B cell (primary cell): ENCODE measurements at regions not wholly inside any gene's neighbourhood (a gene's known extent, or its start where the extent isn't known, plus 50 kb on each side); places are given as distances from the start of the nearest gene placed in this dataset.

Experiments
- ATAC-seq: fragments of 200-7000 bp; cut with Tn5 transposase; one replicate; pipeline ENCODE4 v1.10.0; 2021; ENCODE audit warnings: low read depth, mild to moderate bottlenecking, moderate number of reproducible peaks, moderate library complexity
- CTCF ChIA-PET: fragments of 350-600 bp; sonication (Branson Sonifier 250); formaldehyde crosslinking; loops from one replicate; lab custom pipeline; 2021; ENCODE audit warnings: antibody characterized with exemption, inconsistent platforms; lab: Charles Lee
- POLR2A ChIA-PET: fragments of 350-600 bp; sonication (Branson Sonifier 250); formaldehyde crosslinking; loops from one replicate; lab custom pipeline; 2021; ENCODE audit warnings: antibody characterized with exemption; lab: Charles Lee
- DNase-seq: peaks from one replicate; pipeline ENCODE4 v3.0.0; 2013
- H2AFZ ChIP-seq: 2 replicates; pipeline ENCODE4 v1.6.1; 2012; ENCODE audit warnings: mild to moderate bottlenecking, low read depth, low read length; ENCODE audit not compliant: insufficient read depth, poor library complexity, severe bottlenecking
- H3K27ac ChIP-seq, 2 donors: 1 replicate in 1 of 2; 2 replicates in 1 of 2; pipeline ENCODE4 v1.5.1; 2012 to 2013; ENCODE audit warnings: low read length in 2 of 2, mild to moderate bottlenecking in 2 of 2, moderate library complexity in 1 of 2
- H3K27me3 ChIP-seq, 4 experiments: fragments of 200-600 bp in 1 of 4; sonication (generic) in 1 of 4; replicated peaks in 1 of 4; 1 replicate in 2 of 4; 2 replicates in 2 of 4; pipeline versions ENCODE4 v1.6.1 to v1.7.0; 2013 to 2016; ENCODE audit warnings: low read length in 3 of 4, mild to moderate bottlenecking in 2 of 4, mixed read lengths in 1 of 4, moderate library complexity in 1 of 4; ENCODE audit not compliant: insufficient read depth in 4 of 4, control insufficient read depth in 3 of 4; ENCODE audit errors: control extremely low read depth in 1 of 4
- H3K36me3 ChIP-seq, 2 experiments: replicated peaks in 1 of 2; 1 replicate in 1 of 2; 2 replicates in 1 of 2; pipeline versions ENCODE4 v1.6.1 to v1.7.1; 2013; ENCODE audit warnings: low read length in 1 of 2; ENCODE audit not compliant: insufficient read depth in 2 of 2, control insufficient read depth in 1 of 2; ENCODE audit errors: control extremely low read depth in 1 of 2, extremely low read depth in 1 of 2
- H3K4me1 ChIP-seq, 2 donors: fragments of 200-600 bp in 1 of 2; sonication (generic) in 1 of 2; 1 replicate in 1 of 2; 2 replicates in 1 of 2; pipeline versions ENCODE4 v1.5.1 to v1.6.1; 2013 to 2017; ENCODE audit warnings: low read length in 2 of 2; ENCODE audit not compliant: control insufficient read depth in 2 of 2, insufficient read depth in 2 of 2
- H3K4me2 ChIP-seq: replicated peaks from 2 replicates; pipeline ENCODE3; 2012; ENCODE audit warnings: mild to moderate bottlenecking, low read depth, low read length; ENCODE audit not compliant: poor library complexity, severe bottlenecking
- H3K4me3 ChIP-seq, 5 experiments: fragments of 200-600 bp in 1 of 5; sonication (generic) in 1 of 5; 1 replicate in 3 of 5; 2 replicates in 2 of 5; pipeline versions ENCODE4 v1.5.1 to v1.7.0; 2011 to 2016; ENCODE audit warnings: low read length in 4 of 5, mild to moderate bottlenecking in 4 of 5, low read depth in 2 of 5, control low read depth in 1 of 5, moderate library complexity in 1 of 5; ENCODE audit not compliant: insufficient read depth in 1 of 5; ENCODE audit errors: control extremely low read depth in 1 of 5, extremely low read depth in 1 of 5
- H3K79me2 ChIP-seq: fragments of 200-600 bp; sonication (generic); one replicate; pipeline ENCODE4 v1.6.0; 2016; ENCODE audit warnings: low read length; ENCODE audit not compliant: control insufficient read depth, insufficient read depth
- H3K9ac ChIP-seq: fragments of 200-600 bp; sonication (generic); 2 replicates; pipeline ENCODE4 v1.6.1; 2017; ENCODE audit warnings: mild to moderate bottlenecking, low read length, moderate library complexity
- H3K9me3 ChIP-seq, 3 donors: one replicate each; pipeline versions ENCODE4 v1.6.1 to v1.7.1; 2013; ENCODE audit warnings: low read length in 2 of 3; ENCODE audit not compliant: control insufficient read depth in 2 of 3, insufficient read depth in 1 of 3; ENCODE audit errors: control extremely low read depth in 1 of 3
- H4K20me1 ChIP-seq: 2 replicates; pipeline ENCODE4 v1.6.0; 2012; ENCODE audit warnings: mild to moderate bottlenecking, low read length; ENCODE audit not compliant: insufficient read depth, control insufficient read depth, poor library complexity, severe bottlenecking
- H3K27ac Mint-ChIP-seq: one replicate; pipeline ENCODE4 v1.8.0; 2021; ENCODE audit warnings: mixed read lengths
- H3K27me3 Mint-ChIP-seq: one replicate; pipeline ENCODE4 v1.8.0; 2021; ENCODE audit warnings: mixed read lengths
- H3K4me1 Mint-ChIP-seq: one replicate; pipeline ENCODE4 v1.8.0; 2021; ENCODE audit warnings: mixed read lengths
- H3K4me3 Mint-ChIP-seq: one replicate; pipeline ENCODE4 v1.8.0; 2021; ENCODE audit warnings: mixed read lengths
- H3K9me3 Mint-ChIP-seq: one replicate; pipeline ENCODE4 v1.8.0; 2022; ENCODE audit warnings: mixed read lengths; ENCODE audit not compliant: insufficient read depth
- EZH2 ChIP-seq: IDR thresholded peaks from 2 replicates; pipeline ENCODE4 v1.6.1; 2012; ENCODE audit warnings: borderline replicate concordance, low read depth, mild to moderate bottlenecking, moderate library complexity, low read length; ENCODE audit not compliant: insufficient read depth, poor library complexity, severe bottlenecking
- WGBS: methylation state at CpG from one replicate; pipeline ENCODE4 v1.1.5; 2013; ENCODE audit warnings: missing lambda C conversion rate; ENCODE audit not compliant: insufficient coverage; 5-methylcytosine and 5-hydroxymethylcytosine counted together
- intact Hi-C: fragments of 100-400 bp; cut with micrococcal nuclease; formaldehyde crosslinking; loops from one replicate; pipeline ENCODE4 v1.10.0; 2022
- TF ChIP-seq, protein P1 (sequence below): fragments of 200-600 bp; IDR thresholded peaks from one replicate; pipeline ENCODE4 v1.8.0; 2022; ENCODE audit warnings: antibody characterized with exemption, mild to moderate bottlenecking

GRCh38 chr20:57824909-57825308 is 115.1 kb upstream of the PMEPA1 start:
- H3K4me1 ChIP-seq, result no peaks in the 10 kb centered on the region
- no peaks in the 10 kb centered on the region for H3K4me1 Mint-ChIP-seq
- no peak for ATAC-seq
- intact Hi-C loops, result no loop called here
- H3K27ac Mint-ChIP-seq, result no peak overlapping the region
- no peaks in the 10 kb centered on the region for H3K79me2 ChIP-seq
- DNase-seq, result no peak
- H3K4me3 Mint-ChIP-seq, result no peak overlapping the region
- no peaks in the 10 kb centered on the region for H3K9me3 Mint-ChIP-seq
- H3K27ac ChIP-seq, result no peak overlapping the region
- H2AFZ ChIP-seq, result no peak overlapping the region
- H3K9ac ChIP-seq, result no peak overlapping the region
- no peak overlapping the region for H3K4me2 ChIP-seq
- no peaks in the 10 kb centered on the region for H4K20me1 ChIP-seq
- CTCF ChIA-PET, result no interaction called here
- H3K4me3 ChIP-seq, result no peak overlapping the region
- no peaks in the 10 kb centered on the region for H3K9me3 ChIP-seq
- H3K27me3 ChIP-seq, result peaks cover 0 to 5% (median 2%) of the 10 kb centered on the region in 4 experiments
- 94% methylated on average over 3 of the region's 6 CpGs for WGBS
- POLR2A ChIA-PET, result no interaction called here
- TF ChIP-seq, protein P1, sequence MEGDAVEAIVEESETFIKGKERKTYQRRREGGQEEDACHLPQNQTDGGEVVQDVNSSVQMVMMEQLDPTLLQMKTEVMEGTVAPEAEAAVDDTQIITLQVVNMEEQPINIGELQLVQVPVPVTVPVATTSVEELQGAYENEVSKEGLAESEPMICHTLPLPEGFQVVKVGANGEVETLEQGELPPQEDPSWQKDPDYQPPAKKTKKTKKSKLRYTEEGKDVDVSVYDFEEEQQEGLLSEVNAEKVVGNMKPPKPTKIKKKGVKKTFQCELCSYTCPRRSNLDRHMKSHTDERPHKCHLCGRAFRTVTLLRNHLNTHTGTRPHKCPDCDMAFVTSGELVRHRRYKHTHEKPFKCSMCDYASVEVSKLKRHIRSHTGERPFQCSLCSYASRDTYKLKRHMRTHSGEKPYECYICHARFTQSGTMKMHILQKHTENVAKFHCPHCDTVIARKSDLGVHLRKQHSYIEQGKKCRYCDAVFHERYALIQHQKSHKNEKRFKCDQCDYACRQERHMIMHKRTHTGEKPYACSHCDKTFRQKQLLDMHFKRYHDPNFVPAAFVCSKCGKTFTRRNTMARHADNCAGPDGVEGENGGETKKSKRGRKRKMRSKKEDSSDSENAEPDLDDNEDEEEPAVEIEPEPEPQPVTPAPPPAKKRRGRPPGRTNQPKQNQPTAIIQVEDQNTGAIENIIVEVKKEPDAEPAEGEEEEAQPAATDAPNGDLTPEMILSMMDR, result no peak
- TF ChIP-seq EZH2, result no peak
- H3K36me3 ChIP-seq, result no peaks in the 10 kb centered on the region
- H3K27me3 Mint-ChIP-seq, result peaks cover 25% of the 10 kb centered on the region

DNA sequence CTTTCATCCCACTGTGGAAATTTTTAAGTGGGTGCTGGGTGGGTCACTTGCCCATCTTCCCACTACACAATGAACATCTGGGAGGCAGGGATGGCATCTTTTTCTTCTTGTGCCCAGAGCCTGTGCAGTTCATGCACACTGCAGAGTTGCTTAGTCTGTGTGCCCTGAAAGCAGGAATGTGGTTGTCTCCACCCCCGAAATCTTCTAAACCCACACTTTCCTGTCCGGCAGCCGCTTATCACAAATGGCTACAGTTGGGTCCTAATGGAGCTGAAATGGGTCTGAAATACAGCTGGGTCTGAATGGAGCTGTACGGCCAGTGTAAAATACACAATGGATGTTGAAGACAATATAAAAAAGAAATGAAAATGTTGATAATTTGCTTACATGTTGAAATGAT is 112.1 kb upstream of the PMEPA1 start:
- TF ChIP-seq, protein P1, result no peak
- no peak for TF ChIP-seq EZH2
- no peak overlapping the region for H3K4me3 Mint-ChIP-seq
- H3K27me3 Mint-ChIP-seq, result peaks cover 43% of the 10 kb centered on the region
- no CpG with 5 or more reads among the region's 4 CpGs for WGBS
- ChIA-PET CTCF (no interaction called here), POLR2A (no interaction called here)
- Histone ChIP-seq H2AFZ (no peak overlapping the region), H3K9ac (no peak overlapping the region), H4K20me1 (no peaks in the 10 kb centered on the region), H3K36me3 (no peaks in the 10 kb centered on the region), H3K79me2 (no peaks in the 10 kb centered on the region), H3K27ac (no peak overlapping the region), H3K4me2 (no peak overlapping the region), H3K4me1 (no peaks in the 10 kb centered on the region), H3K27me3 (peaks cover 0 to 9% (median 4%) of the 10 kb centered on the region in 4 experiments), H3K4me3 (no peak overlapping the region), H3K9me3 (peaks cover 0 to 5% (median 0%) of the 10 kb centered on the region in 3 donors)
- intact Hi-C loops, result no loop called here
- no peak for ATAC-seq
- no peak overlapping the region for H3K27ac Mint-ChIP-seq
- DNase-seq, result no peak
- H3K9me3 Mint-ChIP-seq, result no peaks in the 10 kb centered on the region
- H3K4me1 Mint-ChIP-seq, result no peaks in the 10 kb centered on the region
